GM21786 (cell line): ENCODE measurements at regions not wholly inside any gene's neighbourhood (a gene's known extent, or its start where the extent isn't known, plus 50 kb on each side); places are given as distances from the start of the nearest gene placed in this dataset.
A peak's percentile ranks its signal among the peaks of the same experiment; 100 is the strongest.

ENCODE experiments used
- ATAC-seq: cut with Tn5 transposase; IDR thresholded peaks from one replicate; pipeline ENCODE4 v1.9.1; 2021; ENCODE audit not compliant: unreplicated experiment

- ATAC-seq, result no peak
Observed at GRCh38 chr18:66150650-66151049, 399.8 kb downstream of the CDH7 start.

- no peak for ATAC-seq
Observed at GRCh38 chr18:66143029-66143428, 392.2 kb downstream of the CDH7 start.

- no peak for ATAC-seq
Observed at GRCh38 chr18:66141716-66142115, 390.9 kb downstream of the CDH7 start.

- no peak for ATAC-seq
Observed at GRCh38 chr18:66138642-66139041, 387.8 kb downstream of the CDH7 start.

- ATAC-seq, result no peak
Observed at GRCh38 chr18:66136039-66136438, 385.2 kb downstream of the CDH7 start.

GRCh38 chr18:66129248-66129647 is 378.4 kb downstream of the CDH7 start:
- no peak for ATAC-seq

GRCh38 chr18:66126266-66126665 is 375.5 kb downstream of the CDH7 start:
- ATAC-seq, result no peak

GRCh38 chr18:66124394-66124793 is 373.6 kb downstream of the CDH7 start:
- ATAC-seq, result no peak

- ATAC-seq, result no peak
Observed at GRCh38 chr18:66119347-66119746, 368.5 kb downstream of the CDH7 start.

GRCh38 chr18:66111018-66111417 is 360.2 kb downstream of the CDH7 start:
- no peak for ATAC-seq

- no peak for ATAC-seq
Observed at GRCh38 chr18:66110607-66111006, 359.8 kb downstream of the CDH7 start.

- ATAC-seq, result no peak
Observed at GRCh38 chr18:66109981-66110380, 359.2 kb downstream of the CDH7 start.

GRCh38 chr18:66107546-66107945 is 356.7 kb downstream of the CDH7 start:
- no peak for ATAC-seq

GRCh38 chr18:66105016-66105415 is 354.2 kb downstream of the CDH7 start:
- ATAC-seq, result no peak

GRCh38 chr18:66103550-66103949 is 352.7 kb downstream of the CDH7 start:
- ATAC-seq, result no peak

GRCh38 chr18:66083078-66083477 is 332.3 kb downstream of the CDH7 start:
- no peak for ATAC-seq

- no peak for ATAC-seq
Observed at GRCh38 chr18:66078925-66079800, 328.4 kb downstream of the CDH7 start.

GRCh38 chr18:66077066-66077465 is 326.3 kb downstream of the CDH7 start:
- ATAC-seq, result no peak

- no peak for ATAC-seq
Observed at GRCh38 chr18:66066191-66066590, 315.4 kb downstream of the CDH7 start.

- no peak for ATAC-seq
Observed at GRCh38 chr18:66048406-66048805, 297.6 kb downstream of the CDH7 start.

GRCh38 chr18:66046032-66046602 is 295.3 kb downstream of the CDH7 start:
- peak; percentile 87 for ATAC-seq

- ATAC-seq, result no peak
Observed at GRCh38 chr18:66043009-66043408, 292.2 kb downstream of the CDH7 start.

- ATAC-seq, result no peak
Observed at GRCh38 chr18:66013969-66014368, 263.2 kb downstream of the CDH7 start.
